ENCODE measurements at regions not wholly inside any gene's neighbourhood (a gene's known extent, or its start where the extent isn't known, plus 50 kb on each side); places are given as distances from the start of the nearest gene placed in this dataset.

DNA sequence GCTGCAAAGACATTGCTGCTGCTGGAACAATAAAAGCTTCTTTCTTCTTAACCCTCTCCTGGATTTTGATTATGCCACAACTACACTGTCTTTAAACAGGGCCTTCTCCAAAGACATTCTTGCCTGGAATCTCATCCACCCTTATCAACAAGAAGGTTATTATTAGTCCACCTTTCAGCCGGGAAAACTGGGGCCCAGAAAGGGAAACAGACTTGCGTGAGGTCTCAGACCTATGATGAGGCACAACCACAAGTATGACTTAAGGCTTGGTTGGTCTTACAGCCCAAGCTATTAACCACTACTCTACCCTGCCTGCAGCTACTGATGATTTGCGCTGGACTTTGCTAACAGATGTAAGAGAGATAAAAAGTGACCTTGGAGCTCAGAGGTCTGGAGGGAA lies 62.8 kb upstream of the CTNNBL1 start:
- TF ChIP-seq CTCF (conservative IDR thresholded peaks at IDR 0.05; ENCODE audit: low read length) = no peak
- H3K4me3 ChIP-seq (ENCODE audit: low read length) = no peak overlapping the region
- no peak for DNase-seq (ENCODE audit: low read depth)

DNA sequence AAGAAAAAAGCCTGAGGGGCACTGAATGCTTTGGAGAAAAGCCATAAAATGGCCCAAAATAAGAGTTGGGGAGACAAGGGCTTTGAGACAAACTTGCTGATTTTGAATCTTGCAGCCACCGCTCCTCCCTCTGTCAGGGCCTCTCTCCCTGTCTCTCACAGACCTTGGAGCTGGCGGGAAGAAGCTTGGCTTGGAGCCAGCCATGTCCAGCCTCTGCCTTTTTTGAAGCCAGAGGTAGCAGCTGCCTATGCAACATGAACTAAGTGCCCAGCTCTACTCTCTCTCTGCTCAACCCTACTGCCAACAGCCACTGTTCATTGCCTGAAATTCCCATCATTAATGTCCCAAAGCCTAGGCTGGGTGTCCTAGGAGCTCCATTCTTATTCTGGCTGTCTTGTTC lies 63.7 kb upstream of the CTNNBL1 start:
- no peak for DNase-seq (ENCODE audit: low read depth)
- no peak overlapping the region for H3K4me3 ChIP-seq (ENCODE audit: low read length)
- no peak for TF ChIP-seq CTCF (conservative IDR thresholded peaks at IDR 0.05; ENCODE audit: low read length)

GRCh38 chr20:37627767-37628130 lies 66.1 kb upstream of the CTNNBL1 start:
- no peak for TF ChIP-seq CTCF (conservative IDR thresholded peaks at IDR 0.05; ENCODE audit: low read length)
- no peak overlapping the region for H3K4me3 ChIP-seq (ENCODE audit: low read length)
- DNase-seq (ENCODE audit: low read depth) = no peak

GRCh38 chr20:37627060-37627766 lies 66.6 kb upstream of the CTNNBL1 start:
- TF ChIP-seq CTCF (conservative IDR thresholded peaks at IDR 0.05; ENCODE audit: low read length) = no peak
- DNase-seq (ENCODE audit: low read depth) = peak; percentile 35
- no peak overlapping the region for H3K4me3 ChIP-seq (ENCODE audit: low read length)

DNA sequence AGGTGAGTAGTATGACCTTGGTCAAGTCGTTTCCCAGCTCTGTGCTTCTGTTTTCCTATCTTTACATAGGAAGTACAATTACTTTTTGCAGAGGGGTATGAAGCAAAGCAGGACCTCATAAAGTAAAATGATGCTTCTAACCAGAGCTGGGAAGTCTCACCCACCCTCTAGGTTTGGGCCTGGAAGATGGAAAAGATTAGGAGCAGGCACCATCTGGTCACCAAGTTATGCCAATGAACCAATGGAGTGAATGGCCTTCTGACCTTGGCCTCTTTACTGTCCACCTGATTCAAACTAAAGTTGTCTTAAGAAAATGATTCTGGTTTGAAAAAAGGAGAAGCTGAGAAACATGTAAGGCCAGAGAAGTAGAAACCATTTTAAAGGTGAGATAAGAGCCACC lies 68.9 kb upstream of the CTNNBL1 start:
- H3K4me3 ChIP-seq (ENCODE audit: low read length) = no peak overlapping the region
- no peak for TF ChIP-seq CTCF (conservative IDR thresholded peaks at IDR 0.05; ENCODE audit: low read length)
- DNase-seq (ENCODE audit: low read depth) = no peak

GRCh38 chr20:37622728-37623127 lies 71.1 kb upstream of the CTNNBL1 start:
- no peak for TF ChIP-seq CTCF (conservative IDR thresholded peaks at IDR 0.05; ENCODE audit: low read length)

DNA sequence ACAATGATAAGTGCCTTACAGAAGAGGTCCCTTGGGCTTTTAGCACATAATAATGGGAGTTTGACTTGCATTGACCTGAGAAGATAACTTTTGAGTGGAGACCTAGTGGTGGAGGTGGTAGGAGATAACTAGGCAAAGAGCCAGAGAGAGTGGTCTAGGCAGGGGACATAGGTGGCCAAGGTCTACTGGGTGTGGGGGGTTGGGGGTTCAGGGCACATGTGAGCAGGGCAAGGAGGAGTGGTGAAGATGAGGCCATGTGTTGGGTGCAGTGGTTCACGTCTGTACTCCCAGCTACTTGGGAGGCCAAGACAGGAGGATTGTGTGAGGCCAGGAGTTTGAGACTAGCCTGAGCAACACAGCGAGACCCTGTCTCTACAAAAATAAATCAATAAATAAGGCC lies 74.3 kb upstream of the CTNNBL1 start:
- no peak overlapping the region for H3K4me3 ChIP-seq (ENCODE audit: low read length)
- no peak for TF ChIP-seq CTCF (conservative IDR thresholded peaks at IDR 0.05; ENCODE audit: low read length)
- no peak for DNase-seq (ENCODE audit: low read depth)

More at GRCh38 chr20:37622728-37623127, 71.1 kb upstream of the CTNNBL1 start:
- no peak overlapping the region for H3K4me3 ChIP-seq (ENCODE audit: low read length)
- no peak for DNase-seq (ENCODE audit: low read depth)
